ENCODE measurements at regions not wholly inside any gene's neighbourhood (a gene's known extent, or its start where the extent isn't known, plus 50 kb on each side); places are given as distances from the start of the nearest gene placed in this dataset.

DNA sequence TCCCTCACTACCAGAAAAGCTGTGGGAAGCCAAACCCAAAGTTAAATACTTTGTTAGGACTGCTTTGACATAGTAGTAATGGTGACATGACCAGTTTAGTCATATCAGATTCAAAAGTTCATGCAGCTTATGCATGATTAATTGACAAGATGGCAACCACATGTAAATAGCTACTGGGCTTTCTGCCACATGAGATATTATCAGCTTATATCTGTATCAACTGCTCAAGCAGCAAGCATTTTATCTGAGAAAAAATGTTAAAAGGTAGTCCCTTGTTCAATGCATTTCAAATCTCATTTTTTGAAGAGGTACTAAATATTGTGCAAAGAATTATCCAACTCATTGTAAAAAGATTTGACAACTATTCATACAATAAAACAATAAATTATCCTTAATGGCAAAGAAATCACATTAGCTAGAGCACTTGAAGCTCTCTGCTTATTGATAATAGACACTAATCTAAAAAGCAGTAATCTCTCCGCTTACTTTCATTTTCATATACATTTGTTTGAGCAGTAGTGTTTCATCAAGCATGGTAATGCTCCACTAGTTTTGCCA is 993.6 kb upstream of the NXPH2 start:
- ATAC-seq (no peak), DNase-seq (ENCODE audit: low spot score in 2 of 2) (no peak)
- peaks cover 8% of the 10 kb centered on the region for H3K9me3 Mint-ChIP-seq
- H3K36me3 Mint-ChIP-seq: no peaks in the 10 kb centered on the region
- H3K4me1 Mint-ChIP-seq: no peaks in the 10 kb centered on the region
- no peak overlapping the region for H3K4me3 Mint-ChIP-seq
- no peak overlapping the region for H3K27ac Mint-ChIP-seq

DNA sequence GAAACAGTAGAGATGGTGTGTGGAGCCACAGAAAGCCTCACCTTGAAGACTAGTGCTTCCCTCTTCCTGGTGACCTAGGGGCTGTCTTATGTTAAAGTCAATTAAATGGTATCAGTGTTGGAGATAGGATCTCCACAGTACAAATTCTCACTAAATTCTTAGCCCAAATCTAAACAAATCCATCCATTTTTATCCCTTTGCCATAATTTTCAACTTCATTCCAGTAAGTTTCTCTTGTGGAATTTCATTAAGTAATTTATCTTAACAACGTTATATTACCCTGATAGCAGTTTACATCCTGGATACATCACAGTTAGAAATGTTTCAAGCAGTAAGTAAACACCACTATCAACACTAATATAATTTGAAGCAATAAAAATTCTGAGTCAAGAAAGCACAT is 989.4 kb upstream of the NXPH2 start:
- H3K9me3 Mint-ChIP-seq: peaks cover 5% of the 10 kb centered on the region
- no peak overlapping the region for H3K4me3 Mint-ChIP-seq
- H3K36me3 Mint-ChIP-seq: no peaks in the 10 kb centered on the region
- no peak overlapping the region for H3K27ac Mint-ChIP-seq
- no peaks in the 10 kb centered on the region for H3K4me1 Mint-ChIP-seq
- DNase-seq (ENCODE audit: low spot score in 2 of 2) (no peak), ATAC-seq (no peak)

DNA sequence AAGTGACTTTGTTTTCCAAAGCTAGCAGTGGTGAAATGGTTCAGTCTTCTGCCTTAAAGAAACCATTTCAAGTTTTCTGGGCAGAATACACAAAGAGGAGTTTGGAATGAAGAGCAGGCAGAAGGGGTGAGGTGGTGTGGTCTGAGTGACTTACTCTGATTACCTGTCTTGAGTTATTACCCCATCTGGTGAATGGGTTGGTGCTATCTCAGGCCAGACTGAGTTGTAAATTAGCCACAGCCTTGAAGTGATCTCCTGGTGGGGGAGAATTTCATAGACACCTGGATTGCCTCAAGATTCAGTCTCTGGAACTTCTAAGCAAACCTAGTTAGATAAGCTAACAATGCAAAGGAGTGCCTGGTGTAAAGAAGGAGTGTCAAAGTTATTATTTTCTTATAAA is 983.5 kb upstream of the NXPH2 start:
- no peaks in the 10 kb centered on the region for H3K36me3 Mint-ChIP-seq
- H3K27ac Mint-ChIP-seq: no peak overlapping the region
- H3K4me3 Mint-ChIP-seq: no peak overlapping the region
- no peak for DNase-seq (ENCODE audit: low spot score in 2 of 2)
- peaks cover 18% of the 10 kb centered on the region for H3K9me3 Mint-ChIP-seq
- ATAC-seq: no peak
- no peaks in the 10 kb centered on the region for H3K4me1 Mint-ChIP-seq

DNA sequence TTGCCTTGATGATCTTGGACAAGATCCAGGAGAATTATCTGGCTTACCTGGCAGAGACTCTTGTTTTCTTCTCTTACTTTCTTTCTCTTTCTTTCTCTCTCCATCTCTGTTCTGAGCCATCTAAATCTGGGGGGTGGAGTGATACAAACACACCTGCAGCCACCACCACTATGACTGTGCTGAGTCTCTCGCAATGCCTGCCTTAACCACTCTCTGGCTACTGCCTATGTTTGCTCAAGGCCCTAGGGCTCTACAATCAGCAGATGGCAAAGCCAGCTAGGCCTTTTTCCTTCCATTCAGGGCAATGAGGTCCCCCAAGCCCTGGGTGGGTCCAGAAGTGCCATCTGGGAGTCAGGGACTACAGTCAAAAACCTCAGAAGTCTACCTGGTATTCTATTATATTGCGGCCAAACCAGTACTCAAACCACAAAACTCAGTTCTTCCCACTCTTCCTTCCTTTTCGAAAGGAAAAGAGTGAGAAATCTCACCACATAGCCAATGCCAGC is 978.9 kb upstream of the NXPH2 start:
- peaks cover 28% of the 10 kb centered on the region for H3K9me3 Mint-ChIP-seq
- no peak for DNase-seq (ENCODE audit: low spot score in 2 of 2)
- H3K4me3 Mint-ChIP-seq: no peak overlapping the region
- H3K4me1 Mint-ChIP-seq: no peaks in the 10 kb centered on the region
- H3K27ac Mint-ChIP-seq: no peak overlapping the region
- ATAC-seq: no peak
- no peaks in the 10 kb centered on the region for H3K36me3 Mint-ChIP-seq

DNA sequence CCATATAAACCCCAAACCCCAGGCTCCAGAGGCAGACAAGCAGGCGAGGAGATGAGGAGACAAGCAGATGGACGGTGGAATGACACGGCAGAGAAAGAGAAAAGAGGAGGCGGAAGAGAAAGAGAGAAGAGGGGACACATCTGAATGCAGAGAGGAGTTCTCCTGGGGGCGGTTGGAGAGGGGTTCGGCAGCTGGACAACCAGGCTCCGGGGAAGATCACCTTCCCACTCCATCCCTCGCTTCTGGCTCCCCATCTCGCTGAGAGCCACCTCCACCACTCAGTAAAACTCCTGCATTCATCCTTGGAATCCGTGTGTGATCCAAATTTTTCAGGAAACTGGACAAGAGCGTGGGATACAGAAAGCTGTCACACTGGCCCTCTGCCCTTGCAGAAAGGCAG is 966.7 kb upstream of the NXPH2 start:
- Mint-ChIP-seq H3K36me3 (no peaks in the 10 kb centered on the region), H3K4me1 (no peaks in the 10 kb centered on the region), H3K9me3 (peaks cover 25% of the 10 kb centered on the region), H3K27ac (no peak overlapping the region), H3K4me3 (no peak overlapping the region)
- no peak for ATAC-seq
- DNase-seq (ENCODE audit: low spot score in 2 of 2): no peak

DNA sequence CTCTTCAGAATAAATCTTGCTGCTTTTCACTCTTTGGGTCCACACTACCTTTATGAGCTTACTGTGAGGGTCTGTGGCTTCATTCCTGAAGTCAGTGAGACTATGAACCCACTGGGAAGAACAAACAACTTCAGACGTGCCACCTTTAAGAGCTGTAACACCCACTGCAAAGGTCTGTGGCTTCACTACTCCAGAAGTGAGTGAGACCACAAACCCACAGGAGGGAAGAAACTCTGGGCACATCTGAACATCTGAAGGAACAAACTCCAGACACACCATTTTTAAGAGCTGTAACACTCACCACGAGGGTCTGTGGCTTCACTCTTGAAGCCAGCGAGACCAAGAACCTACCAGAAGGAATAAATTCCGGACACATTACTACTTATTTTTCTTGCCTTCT is 964.1 kb upstream of the NXPH2 start:
- H3K27ac Mint-ChIP-seq: no peak overlapping the region
- H3K9me3 Mint-ChIP-seq: peaks cover 20% of the 10 kb centered on the region
- H3K4me3 Mint-ChIP-seq: no peak overlapping the region
- DNase-seq (ENCODE audit: low spot score in 2 of 2) (no peak), ATAC-seq (no peak)
- no peaks in the 10 kb centered on the region for H3K36me3 Mint-ChIP-seq
- no peaks in the 10 kb centered on the region for H3K4me1 Mint-ChIP-seq

DNA sequence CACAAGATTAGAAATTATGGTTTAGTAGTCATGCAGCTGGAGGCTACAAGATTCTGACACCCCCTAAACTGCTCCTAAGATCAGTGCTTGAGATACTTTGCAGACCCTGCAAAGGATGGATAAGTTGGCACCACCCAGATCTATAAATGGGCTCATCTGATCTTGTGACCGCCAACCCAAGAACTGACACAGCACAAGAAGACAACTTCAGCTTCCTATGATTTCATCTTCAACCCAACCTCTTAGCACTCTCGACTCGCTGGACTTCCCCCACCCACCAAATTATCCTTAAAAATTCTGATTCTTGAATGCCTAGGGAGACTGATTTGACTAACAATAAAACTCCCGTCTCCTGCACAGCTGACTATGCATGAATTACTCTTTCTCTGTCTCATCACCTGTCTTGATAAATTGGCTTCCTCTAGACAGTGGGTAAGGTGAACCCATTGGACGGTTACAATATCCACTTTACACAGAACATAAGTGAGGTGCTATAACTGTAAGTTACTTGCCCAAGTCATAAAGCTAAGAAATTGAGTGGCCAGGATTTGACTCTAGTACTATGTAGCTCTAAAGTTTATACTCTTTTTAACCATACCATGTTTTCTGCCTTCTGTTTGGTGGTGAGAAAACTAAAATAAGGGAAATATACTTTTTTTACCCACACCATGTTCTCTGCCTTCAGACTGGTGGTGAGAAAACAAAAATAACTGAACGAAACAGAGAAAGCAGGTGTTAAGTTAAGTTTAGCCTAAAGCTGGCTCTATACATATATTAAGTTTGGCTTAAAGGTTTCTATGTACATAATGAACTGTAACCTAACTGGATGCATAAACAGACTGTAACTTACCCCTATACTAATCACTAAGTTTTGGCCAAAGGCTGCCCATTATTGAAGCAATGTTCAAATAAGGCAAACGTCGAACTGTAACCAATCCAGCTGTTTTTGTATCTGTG is 962.3 kb upstream of the NXPH2 start:
- ATAC-seq: no peak
- Mint-ChIP-seq H3K4me1 (no peaks in the 10 kb centered on the region), H3K4me3 (no peak overlapping the region), H3K36me3 (no peaks in the 10 kb centered on the region), H3K9me3 (peaks cover 17% of the 10 kb centered on the region), H3K27ac (no peak overlapping the region)
- DNase-seq (ENCODE audit: low spot score in 2 of 2): no peak

DNA sequence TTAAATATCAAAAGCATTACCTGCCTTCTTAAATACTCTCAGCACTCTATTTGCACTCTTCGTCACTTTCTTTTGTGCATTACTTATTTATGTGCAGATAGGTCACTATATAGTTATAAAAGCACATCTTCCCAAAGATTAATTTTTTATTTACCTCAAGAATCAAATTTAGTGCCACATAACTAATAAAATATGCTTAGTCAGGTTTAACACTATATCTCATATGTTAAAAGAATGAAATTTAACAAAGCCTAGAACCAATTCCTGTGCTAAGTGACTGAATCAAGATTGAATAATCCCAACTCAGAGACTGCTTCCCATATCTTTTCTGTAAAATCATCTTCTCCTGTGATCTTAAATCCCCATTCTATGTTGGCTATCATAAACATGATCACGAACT is 957.5 kb upstream of the NXPH2 start:
- no peak overlapping the region for H3K4me3 Mint-ChIP-seq
- H3K36me3 Mint-ChIP-seq: no peaks in the 10 kb centered on the region
- H3K4me1 Mint-ChIP-seq: no peaks in the 10 kb centered on the region
- H3K27ac Mint-ChIP-seq: no peak overlapping the region
- H3K9me3 Mint-ChIP-seq: peaks cover 9% of the 10 kb centered on the region
- DNase-seq (ENCODE audit: low spot score in 2 of 2) (no peak), ATAC-seq (no peak)

DNA sequence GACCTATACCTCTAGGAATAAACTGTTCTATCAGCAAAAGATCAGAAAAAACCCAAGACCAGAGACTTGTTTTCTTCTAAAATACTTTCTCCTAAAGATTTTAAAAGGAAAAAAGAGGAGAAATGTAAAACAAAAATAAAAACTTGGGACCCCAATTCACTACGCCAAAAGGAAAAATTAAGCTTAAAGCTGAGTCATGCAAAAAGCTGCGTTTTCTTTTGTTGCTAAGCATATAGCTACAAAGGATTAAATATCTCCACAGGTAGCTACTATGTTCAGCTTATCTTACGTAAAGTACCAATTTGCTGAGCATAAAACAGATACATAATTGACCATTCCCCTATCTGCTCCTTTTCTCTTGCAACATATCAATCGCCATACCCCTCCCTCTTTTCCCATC is 950.0 kb upstream of the NXPH2 start:
- Mint-ChIP-seq H3K4me3 (no peak overlapping the region), H3K9me3 (peaks cover 6% of the 10 kb centered on the region), H3K36me3 (no peaks in the 10 kb centered on the region), H3K27ac (no peak overlapping the region), H3K4me1 (no peaks in the 10 kb centered on the region)
- ATAC-seq (no peak), DNase-seq (ENCODE audit: low spot score in 2 of 2) (no peak)

DNA sequence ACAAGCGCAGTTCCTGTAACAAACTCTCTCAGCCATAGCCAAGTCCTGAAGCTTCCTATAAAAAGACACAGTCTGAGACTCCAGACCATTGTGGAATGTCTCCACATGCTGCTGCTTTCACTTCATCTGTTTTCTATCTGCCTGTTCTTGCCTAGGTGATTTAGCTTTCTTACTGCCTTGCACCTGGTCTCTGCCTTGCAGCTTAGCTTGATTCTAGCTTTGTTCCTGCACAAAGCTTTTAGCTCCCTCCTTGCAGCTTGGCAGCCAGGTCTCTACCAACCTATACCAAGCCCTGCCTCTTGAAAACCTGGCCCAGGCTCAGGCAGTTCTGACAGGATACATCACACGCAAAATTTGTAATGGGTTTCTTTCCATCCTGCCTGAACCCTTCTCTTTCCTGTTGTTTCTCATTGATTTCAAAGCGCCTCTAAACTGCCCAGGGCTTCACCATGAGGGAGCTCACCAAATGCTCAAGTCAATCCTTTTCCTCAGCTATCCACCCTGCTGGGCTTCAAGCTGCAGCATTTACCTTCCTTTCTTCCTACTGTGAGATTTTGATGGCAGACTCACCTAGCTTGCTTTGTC is 941.3 kb upstream of the NXPH2 start:
- Mint-ChIP-seq H3K4me3 (no peak overlapping the region), H3K36me3 (no peaks in the 10 kb centered on the region), H3K4me1 (no peaks in the 10 kb centered on the region), H3K9me3 (peaks cover 24% of the 10 kb centered on the region), H3K27ac (no peak overlapping the region)
- no peak for ATAC-seq
- DNase-seq (ENCODE audit: low spot score in 2 of 2): no peak

DNA sequence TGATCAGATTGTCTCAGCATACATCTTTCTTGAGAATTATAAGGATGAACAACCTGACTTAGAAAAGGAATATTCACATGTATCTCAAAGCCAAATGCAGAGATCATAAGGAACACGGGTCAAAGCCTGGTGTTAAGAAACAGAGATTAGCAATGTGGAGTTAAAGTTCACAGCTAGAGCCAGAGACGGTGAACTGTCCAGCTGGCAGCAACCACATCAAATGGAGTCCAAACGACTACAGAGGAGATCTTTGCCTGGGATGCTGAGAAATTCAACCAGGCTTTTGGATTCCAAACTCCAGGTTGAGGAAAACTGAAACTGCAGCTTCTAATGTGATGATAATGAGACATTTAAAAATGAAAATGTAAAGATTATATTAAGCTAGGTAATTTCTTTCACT is 939.9 kb upstream of the NXPH2 start:
- Mint-ChIP-seq H3K36me3 (no peaks in the 10 kb centered on the region), H3K4me1 (no peaks in the 10 kb centered on the region), H3K4me3 (no peak overlapping the region), H3K9me3 (peaks cover 26% of the 10 kb centered on the region), H3K27ac (no peak overlapping the region)
- no peak for DNase-seq (ENCODE audit: low spot score in 2 of 2)
- ATAC-seq: no peak

DNA sequence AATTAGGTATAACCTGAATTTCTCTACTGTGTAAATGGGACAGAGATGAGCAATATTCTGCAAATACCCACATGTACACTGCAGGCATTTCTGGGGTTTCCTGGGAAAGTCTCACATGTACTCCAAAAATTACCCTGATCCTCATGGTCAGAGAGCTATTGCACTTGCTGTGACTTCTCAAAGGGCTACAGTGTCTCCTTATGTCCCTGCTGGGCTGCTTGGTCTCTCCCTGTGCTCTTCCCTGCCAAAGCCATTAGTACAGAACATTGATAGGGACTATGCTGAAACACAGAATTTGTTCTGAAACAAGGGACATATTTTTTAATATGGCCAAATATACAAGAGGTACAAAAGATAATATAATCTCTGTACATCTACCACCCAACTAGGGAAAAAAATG is 924.4 kb upstream of the NXPH2 start:
- Mint-ChIP-seq H3K9me3 (peaks cover 20% of the 10 kb centered on the region), H3K36me3 (no peaks in the 10 kb centered on the region)
- ATAC-seq: no peak

DNA sequence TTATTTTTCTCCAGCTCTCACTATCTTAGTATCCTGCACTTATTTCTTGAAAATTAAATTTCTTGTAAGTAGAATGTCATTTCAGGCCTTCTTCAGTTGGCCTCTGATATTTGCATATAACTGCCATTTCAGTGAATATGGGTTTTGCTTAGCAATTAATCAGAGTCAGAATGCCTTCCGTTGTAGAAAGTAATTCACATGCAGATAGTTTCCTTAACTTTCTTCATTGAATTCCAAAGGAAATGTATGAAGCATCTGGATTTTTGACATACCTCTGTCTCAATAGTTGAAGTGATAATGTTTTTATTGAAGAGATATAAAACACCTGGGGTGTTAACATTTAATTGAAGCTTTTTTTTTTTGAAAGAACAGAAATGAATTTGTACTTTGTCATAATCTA is 914.1 kb upstream of the NXPH2 start:
- H3K36me3 Mint-ChIP-seq: no peaks in the 10 kb centered on the region
- H3K4me1 Mint-ChIP-seq: no peaks in the 10 kb centered on the region
- no peak overlapping the region for H3K27ac Mint-ChIP-seq
- ATAC-seq: no peak
- H3K9me3 Mint-ChIP-seq: peaks cover 9% of the 10 kb centered on the region
- DNase-seq (ENCODE audit: low spot score in 2 of 2): no peak
- no peak overlapping the region for H3K4me3 Mint-ChIP-seq

More for the DNA sequence above, 924.4 kb upstream of the NXPH2 start:
- no peak overlapping the region for H3K27ac Mint-ChIP-seq
- no peak for DNase-seq (ENCODE audit: low spot score in 2 of 2)
- H3K4me1 Mint-ChIP-seq: no peaks in the 10 kb centered on the region
- no peak overlapping the region for H3K4me3 Mint-ChIP-seq

DNA sequence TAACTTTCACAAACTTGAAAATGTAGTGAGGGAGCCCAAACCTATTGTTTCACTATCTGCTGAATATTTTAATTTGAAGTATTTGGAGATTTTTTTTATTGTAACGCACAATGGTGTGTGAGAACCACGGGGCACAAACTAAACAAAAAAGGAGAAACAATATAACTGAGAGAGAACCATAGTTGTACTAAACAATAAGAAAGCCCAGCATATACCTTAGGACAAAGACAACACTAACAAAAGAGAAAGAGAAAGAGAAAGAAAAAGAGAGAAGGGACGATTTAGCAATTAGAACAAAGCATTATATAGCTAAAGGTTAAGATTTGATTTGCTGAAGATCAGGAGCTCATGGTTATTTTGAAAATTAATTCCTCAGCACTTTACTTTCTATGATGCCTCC is 906.0 kb upstream of the NXPH2 start:
- H3K4me1 Mint-ChIP-seq: no peaks in the 10 kb centered on the region
- no peaks in the 10 kb centered on the region for H3K36me3 Mint-ChIP-seq
- DNase-seq (ENCODE audit: low spot score in 2 of 2) (no peak), ATAC-seq (no peak)
- H3K4me3 Mint-ChIP-seq: no peak overlapping the region
- peaks cover 19% of the 10 kb centered on the region for H3K9me3 Mint-ChIP-seq
- no peak overlapping the region for H3K27ac Mint-ChIP-seq

DNA sequence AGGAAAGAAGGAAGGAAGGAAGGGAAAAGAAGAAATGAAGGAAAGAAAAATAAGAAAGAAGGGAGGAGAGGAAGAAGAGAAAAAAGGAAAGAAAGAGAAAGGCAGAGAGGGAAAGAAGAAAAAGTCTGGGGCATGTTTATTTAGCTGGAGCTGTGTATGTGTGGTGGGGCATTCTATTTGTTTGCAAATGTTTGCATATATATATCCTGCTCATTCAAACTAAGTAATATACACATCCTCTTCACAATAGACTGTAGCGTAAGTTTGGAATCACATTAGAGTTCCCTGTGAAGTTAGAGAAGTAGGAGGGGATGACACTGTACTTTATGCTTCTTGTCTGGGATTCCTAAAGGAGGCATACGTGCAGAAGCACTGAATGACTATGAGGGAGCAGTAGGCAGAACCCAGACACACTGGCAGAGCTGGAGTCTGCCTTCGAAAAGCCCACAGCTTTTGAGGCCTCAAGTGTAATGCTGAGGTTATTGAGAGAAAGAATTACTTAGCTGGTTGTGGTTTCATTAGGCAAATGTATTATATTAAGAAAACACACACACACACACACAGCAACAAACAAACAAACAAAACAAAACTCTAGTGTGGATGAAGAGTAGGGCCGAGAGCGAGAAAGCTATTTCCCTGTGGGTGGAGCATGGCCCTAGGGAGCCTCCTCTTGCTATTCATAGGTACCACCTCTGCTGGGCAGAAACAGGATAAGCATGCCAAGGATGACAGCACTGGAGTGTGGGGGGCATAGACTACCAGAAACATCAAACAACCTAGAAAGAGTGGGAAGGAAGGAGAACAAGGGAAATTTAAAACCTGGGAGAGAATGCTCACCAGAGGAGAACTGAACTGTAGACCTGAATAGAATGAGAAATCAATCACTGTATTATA is 905.1 kb upstream of the NXPH2 start:
- DNase-seq (ENCODE audit: low spot score in 2 of 2) (no peak), ATAC-seq (no peak)
- no peak overlapping the region for H3K4me3 Mint-ChIP-seq
- no peaks in the 10 kb centered on the region for H3K36me3 Mint-ChIP-seq
- no peak overlapping the region for H3K27ac Mint-ChIP-seq
- H3K9me3 Mint-ChIP-seq: peaks cover 21% of the 10 kb centered on the region
- H3K4me1 Mint-ChIP-seq: no peaks in the 10 kb centered on the region
